ENCODE measurements at regions not wholly inside any gene's neighbourhood (a gene's known extent, or its start where the extent isn't known, plus 50 kb on each side); places are given as distances from the start of the nearest gene placed in this dataset.

GRCh38 chr4:12894062-12894461 is 590.1 kb downstream of the RAB28 start:
- TF ChIP-seq POLR2A (IDR thresholded peaks at IDR 0.05) (no peak), CTCF (IDR thresholded peaks at IDR 0.05) (no peak), EP300 (IDR thresholded peaks at IDR 0.05; ENCODE audit: low read depth) (no peak), POLR2AphosphoS5 (IDR thresholded peaks at IDR 0.05) (no peak)

Measured in transverse colon (tissue), 4 donors.